Neural cell (in vitro differentiated cells): ENCODE measurements at regions not wholly inside any gene's neighbourhood (a gene's known extent, or its start where the extent isn't known, plus 50 kb on each side); places are given as distances from the start of the nearest gene placed in this dataset.

Experiments
- H2AFZ ChIP-seq: fragments of 200-600, 300-800 bp; sonication (generic), shearing (Covaris generic); 2 replicates; pipeline ENCODE4 v1.6.0; 2014; ENCODE audit warnings: low read depth, mild to moderate bottlenecking, antibody characterized with exemption, low read length, moderate library complexity
- H3F3A ChIP-seq: fragments of 200-600 bp; shearing (Covaris generic); 2 replicates; pipeline ENCODE4 v1.6.1; 2016; ENCODE audit warnings: mild to moderate bottlenecking, moderate library complexity, mixed read lengths, antibody characterized with exemption, low read length; ENCODE audit not compliant: insufficient read depth, poor library complexity, severe bottlenecking
- H3K27ac ChIP-seq: fragments of 200-600, 300-800 bp; sonication (generic), shearing (Covaris generic); 2 replicates; pipeline ENCODE4 v1.5.1; 2014; ENCODE audit warnings: mild to moderate bottlenecking, low read length, moderate library complexity
- H3K27me3 ChIP-seq: fragments of 300-800, 200-600 bp; sonication (generic), shearing (Covaris generic); 2 replicates; pipeline ENCODE4 v1.6.0; 2014; ENCODE audit warnings: mild to moderate bottlenecking, low read depth, low read length, moderate library complexity; ENCODE audit not compliant: insufficient read depth
- H3K36me3 ChIP-seq: fragments of 300-800, 200-600 bp; sonication (generic), shearing (Covaris generic); 2 replicates; pipeline ENCODE4 v1.5.1; 2014; ENCODE audit warnings: mild to moderate bottlenecking, antibody characterized with exemption, low read length, moderate library complexity; ENCODE audit not compliant: insufficient read depth
- H3K4me2 ChIP-seq: fragments of 300-800, 200-600 bp; sonication (generic), shearing (Covaris generic); 2 replicates; pipeline ENCODE4 v1.6.0; 2014; ENCODE audit warnings: mild to moderate bottlenecking, low read length
- H3K4me3 ChIP-seq: fragments of 300-800, 200-600 bp; sonication (generic), shearing (Covaris generic); 2 replicates; pipeline ENCODE4 v1.5.1; 2014; ENCODE audit warnings: mild to moderate bottlenecking, low read length, moderate library complexity
- H3K79me2 ChIP-seq: fragments of 200-600 bp; shearing (Covaris generic); replicated peaks from 2 replicates; pipeline ENCODE4 v1.6.0; 2014; ENCODE audit warnings: mild to moderate bottlenecking, low read length, moderate library complexity; ENCODE audit not compliant: insufficient read depth
- H3K9ac ChIP-seq: fragments of 300-800, 200-600 bp; sonication (generic), shearing (Covaris generic); 2 replicates; pipeline ENCODE4 v1.6.1; 2016; ENCODE audit warnings: mild to moderate bottlenecking, low read length, mixed read lengths
- H3K9me2 ChIP-seq: fragments of 200-600 bp; shearing (Covaris generic); 2 replicates; pipeline ENCODE4 v1.6.1; 2016; ENCODE audit warnings: mild to moderate bottlenecking, low read length, mixed read lengths; ENCODE audit not compliant: insufficient read depth
- H3K9me3 ChIP-seq: fragments of 200-600, 300-800 bp; sonication (generic), shearing (Covaris generic); 2 replicates; pipeline ENCODE4 v1.6.1; 2016; ENCODE audit warnings: mild to moderate bottlenecking, mixed run types, low read length, moderate library complexity, mixed read lengths
- H4K20me1 ChIP-seq: fragments of 200-600 bp; shearing (Covaris generic); 2 replicates; pipeline ENCODE4 v1.6.1; 2016; ENCODE audit warnings: mild to moderate bottlenecking, mixed run types; ENCODE audit not compliant: insufficient read depth
- EP300 ChIP-seq: fragments of 450-650 bp; conservative IDR thresholded peaks from 2 replicates; pipeline ENCODE4 v1.6.1; 2014; ENCODE audit warnings: antibody characterized with exemption, mild to moderate bottlenecking, moderate library complexity; ENCODE audit not compliant: poor library complexity, severe bottlenecking
- EZH2 ChIP-seq: fragments of 200-600, 300-800 bp; shearing (Covaris generic), sonication (generic); IDR thresholded peaks from 2 replicates; pipeline ENCODE4 v1.6.1; 2014; ENCODE audit warnings: antibody characterized with exemption, low read length, borderline replicate concordance, mild to moderate bottlenecking; ENCODE audit not compliant: insufficient read depth, poor library complexity, severe bottlenecking
- MXI1 ChIP-seq: fragments of 450-650 bp; conservative IDR thresholded peaks from 2 replicates; pipeline ENCODE4 v1.6.1; 2014; ENCODE audit warnings: antibody characterized with exemption, mild to moderate bottlenecking; ENCODE audit not compliant: poor library complexity, severe bottlenecking
- POLR2AphosphoS5 ChIP-seq: IDR thresholded peaks from 2 replicates; pipeline ENCODE4 v1.6.1; 2012
- RAD21 ChIP-seq: fragments of 450-650 bp; conservative IDR thresholded peaks from 2 replicates; pipeline ENCODE4 v1.6.1; 2014; ENCODE audit warnings: antibody characterized with exemption, mild to moderate bottlenecking, moderate library complexity
- SMC3 ChIP-seq: fragments of 450-650 bp; conservative IDR thresholded peaks from 2 replicates; pipeline ENCODE4 v1.6.1; 2014; ENCODE audit warnings: antibody characterized with exemption, mild to moderate bottlenecking, moderate library complexity; ENCODE audit not compliant: poor library complexity
- TAF1 ChIP-seq: IDR thresholded peaks from 2 replicates; pipeline ENCODE4 v1.6.1; 2012; ENCODE audit warnings: low read depth
- TF ChIP-seq, protein P1 (sequence below): fragments of 450-650 bp; IDR thresholded peaks from 2 replicates; pipeline ENCODE4 v1.5.1; 2014; ENCODE audit warnings: antibody characterized with exemption, mild to moderate bottlenecking, moderate library complexity; ENCODE audit not compliant: poor library complexity, severe bottlenecking
- TF ChIP-seq, protein P2 (sequence below): IDR thresholded peaks from 2 replicates; pipeline ENCODE4 v1.6.1; 2012; ENCODE audit warnings: borderline replicate concordance

DNA sequence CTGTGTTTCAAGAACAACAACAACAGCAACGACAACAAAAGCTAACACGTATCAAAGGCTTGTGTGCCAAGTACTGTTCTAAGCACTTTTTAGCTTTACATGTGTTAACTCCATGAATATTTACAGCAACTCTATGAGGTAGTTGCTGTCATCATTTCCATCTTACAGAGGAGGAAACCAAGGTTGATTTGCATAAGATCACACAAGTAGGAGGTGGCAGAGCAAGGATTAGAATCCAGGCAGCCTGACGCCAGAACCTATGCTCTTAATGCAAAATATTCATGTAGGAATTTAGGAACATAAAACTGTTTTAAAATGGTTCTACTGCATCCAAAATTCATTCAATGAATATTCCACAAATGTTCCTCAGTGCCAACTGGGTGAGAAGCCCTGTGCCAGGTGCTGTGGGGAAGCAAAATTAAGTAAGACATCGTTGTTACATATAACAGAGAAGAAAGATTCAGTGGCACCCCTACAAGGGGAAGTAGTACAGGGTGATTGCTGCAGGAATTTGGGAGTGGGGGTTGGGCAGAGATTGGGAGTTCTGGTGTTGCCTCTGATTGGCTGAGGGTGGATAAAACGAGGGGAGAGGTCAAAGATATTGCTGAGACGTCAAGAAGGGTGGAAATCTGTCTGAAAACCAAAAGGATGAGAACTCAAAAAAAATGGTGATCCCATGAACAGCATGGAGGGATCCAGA is 86.1 kb upstream of the ARHGAP20 start:
- no peaks in the 10 kb centered on the region for H4K20me1 ChIP-seq
- H3K9ac ChIP-seq, result no peak overlapping the region
- no peaks in the 10 kb centered on the region for H3K27me3 ChIP-seq
- TF ChIP-seq EZH2, result no peak
- TF ChIP-seq MXI1, result no peak
- TF ChIP-seq POLR2AphosphoS5, result no peak
- TF ChIP-seq SMC3, result no peak
- H2AFZ ChIP-seq, result no peak overlapping the region
- no peak overlapping the region for H3K27ac ChIP-seq
- no peaks in the 10 kb centered on the region for H3K36me3 ChIP-seq
- H3K9me2 ChIP-seq, result no peaks in the 10 kb centered on the region
- no peaks in the 10 kb centered on the region for H3K79me2 ChIP-seq
- no peaks in the 10 kb centered on the region for H3K9me3 ChIP-seq
- H3K4me2 ChIP-seq, result no peak overlapping the region
- no peaks in the 10 kb centered on the region for H3F3A ChIP-seq
- H3K4me3 ChIP-seq, result no peak overlapping the region

DNA sequence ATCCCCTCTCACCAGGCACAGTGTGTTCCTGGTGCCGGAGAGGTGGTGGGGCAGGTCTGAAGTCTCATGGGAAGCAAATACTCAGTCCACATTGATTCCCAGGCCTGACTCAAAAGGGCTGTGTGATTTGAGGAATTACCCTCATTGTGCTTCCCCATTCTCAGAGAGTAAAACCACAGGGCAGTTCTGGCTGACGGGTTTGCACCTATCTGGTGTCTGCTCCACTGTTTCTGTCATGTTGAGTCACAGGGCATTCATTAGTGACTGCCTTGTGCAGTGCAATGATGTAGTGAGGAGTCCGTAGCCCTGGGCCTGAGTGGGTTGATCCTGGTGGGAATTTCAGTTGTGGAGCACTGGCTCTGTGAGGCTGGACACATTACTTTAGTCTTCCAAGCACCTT is 85.2 kb upstream of the ARHGAP20 start:
- Histone ChIP-seq H3K4me2 (no peak overlapping the region), H3K9ac (no peak overlapping the region), H3K9me3 (no peaks in the 10 kb centered on the region), H2AFZ (no peak overlapping the region), H3K27ac (no peak overlapping the region), H3K27me3 (no peaks in the 10 kb centered on the region), H3K36me3 (no peaks in the 10 kb centered on the region), H3K4me3 (no peak overlapping the region), H3F3A (no peaks in the 10 kb centered on the region), H3K9me2 (no peaks in the 10 kb centered on the region), H4K20me1 (no peaks in the 10 kb centered on the region), H3K79me2 (no peaks in the 10 kb centered on the region)
- TF ChIP-seq RAD21 (no peak), EP300 (no peak), TAF1 (no peak), SMC3 (no peak), POLR2AphosphoS5 (no peak), EZH2 (no peak), MXI1 (no peak)
- TF ChIP-seq, protein P1, sequence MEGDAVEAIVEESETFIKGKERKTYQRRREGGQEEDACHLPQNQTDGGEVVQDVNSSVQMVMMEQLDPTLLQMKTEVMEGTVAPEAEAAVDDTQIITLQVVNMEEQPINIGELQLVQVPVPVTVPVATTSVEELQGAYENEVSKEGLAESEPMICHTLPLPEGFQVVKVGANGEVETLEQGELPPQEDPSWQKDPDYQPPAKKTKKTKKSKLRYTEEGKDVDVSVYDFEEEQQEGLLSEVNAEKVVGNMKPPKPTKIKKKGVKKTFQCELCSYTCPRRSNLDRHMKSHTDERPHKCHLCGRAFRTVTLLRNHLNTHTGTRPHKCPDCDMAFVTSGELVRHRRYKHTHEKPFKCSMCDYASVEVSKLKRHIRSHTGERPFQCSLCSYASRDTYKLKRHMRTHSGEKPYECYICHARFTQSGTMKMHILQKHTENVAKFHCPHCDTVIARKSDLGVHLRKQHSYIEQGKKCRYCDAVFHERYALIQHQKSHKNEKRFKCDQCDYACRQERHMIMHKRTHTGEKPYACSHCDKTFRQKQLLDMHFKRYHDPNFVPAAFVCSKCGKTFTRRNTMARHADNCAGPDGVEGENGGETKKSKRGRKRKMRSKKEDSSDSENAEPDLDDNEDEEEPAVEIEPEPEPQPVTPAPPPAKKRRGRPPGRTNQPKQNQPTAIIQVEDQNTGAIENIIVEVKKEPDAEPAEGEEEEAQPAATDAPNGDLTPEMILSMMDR, result no peak
- TF ChIP-seq, protein P2, sequence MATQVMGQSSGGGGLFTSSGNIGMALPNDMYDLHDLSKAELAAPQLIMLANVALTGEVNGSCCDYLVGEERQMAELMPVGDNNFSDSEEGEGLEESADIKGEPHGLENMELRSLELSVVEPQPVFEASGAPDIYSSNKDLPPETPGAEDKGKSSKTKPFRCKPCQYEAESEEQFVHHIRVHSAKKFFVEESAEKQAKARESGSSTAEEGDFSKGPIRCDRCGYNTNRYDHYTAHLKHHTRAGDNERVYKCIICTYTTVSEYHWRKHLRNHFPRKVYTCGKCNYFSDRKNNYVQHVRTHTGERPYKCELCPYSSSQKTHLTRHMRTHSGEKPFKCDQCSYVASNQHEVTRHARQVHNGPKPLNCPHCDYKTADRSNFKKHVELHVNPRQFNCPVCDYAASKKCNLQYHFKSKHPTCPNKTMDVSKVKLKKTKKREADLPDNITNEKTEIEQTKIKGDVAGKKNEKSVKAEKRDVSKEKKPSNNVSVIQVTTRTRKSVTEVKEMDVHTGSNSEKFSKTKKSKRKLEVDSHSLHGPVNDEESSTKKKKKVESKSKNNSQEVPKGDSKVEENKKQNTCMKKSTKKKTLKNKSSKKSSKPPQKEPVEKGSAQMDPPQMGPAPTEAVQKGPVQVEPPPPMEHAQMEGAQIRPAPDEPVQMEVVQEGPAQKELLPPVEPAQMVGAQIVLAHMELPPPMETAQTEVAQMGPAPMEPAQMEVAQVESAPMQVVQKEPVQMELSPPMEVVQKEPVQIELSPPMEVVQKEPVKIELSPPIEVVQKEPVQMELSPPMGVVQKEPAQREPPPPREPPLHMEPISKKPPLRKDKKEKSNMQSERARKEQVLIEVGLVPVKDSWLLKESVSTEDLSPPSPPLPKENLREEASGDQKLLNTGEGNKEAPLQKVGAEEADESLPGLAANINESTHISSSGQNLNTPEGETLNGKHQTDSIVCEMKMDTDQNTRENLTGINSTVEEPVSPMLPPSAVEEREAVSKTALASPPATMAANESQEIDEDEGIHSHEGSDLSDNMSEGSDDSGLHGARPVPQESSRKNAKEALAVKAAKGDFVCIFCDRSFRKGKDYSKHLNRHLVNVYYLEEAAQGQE, result no peak
